Lower lobe of right lung (tissue), 2 donors: ENCODE measurements at regions not wholly inside any gene's neighbourhood (a gene's known extent, or its start where the extent isn't known, plus 50 kb on each side); places are given as distances from the start of the nearest gene placed in this dataset.
A peak's percentile ranks its signal among the peaks of the same experiment; 100 is the strongest.
"Not testable (repeated sequence)": the region's sequence is repeated elsewhere in the genome, so short reads cannot be mapped to it uniquely, and the experiment has no call there.

ENCODE experiments used
- ATAC-seq, 2 donors: fragments of 200-7000 bp; cut with Tn5 transposase; one replicate each; pipeline ENCODE4 v1.9.1; 2020 to 2022; ENCODE audit warnings: mild to moderate bottlenecking in 2 of 2, moderate library complexity in 2 of 2
- DNase-seq: peaks from one replicate; pipeline ENCODE4 v3.0.0-alpha.2; 2020
- H3K27ac ChIP-seq: fragments of 200-600 bp; one replicate; pipeline ENCODE4 v1.8.0; 2022
- H3K27me3 ChIP-seq: fragments of 200-600 bp; one replicate; pipeline ENCODE4 v1.8.0; 2022; ENCODE audit warnings: low read depth
- H3K36me3 ChIP-seq: fragments of 200-600 bp; one replicate; pipeline ENCODE4 v1.8.0; 2022; ENCODE audit warnings: mild to moderate bottlenecking
- H3K4me1 ChIP-seq: fragments of 200-600 bp; one replicate; pipeline ENCODE4 v1.8.0; 2022
- H3K4me3 ChIP-seq: fragments of 200-600 bp; one replicate; pipeline ENCODE4 v1.8.0; 2022; ENCODE audit warnings: mild to moderate bottlenecking
- H3K9me3 ChIP-seq: fragments of 200-600 bp; one replicate; pipeline ENCODE4 v1.8.0; 2022
- intact Hi-C: fragments of 100-400 bp; cut with DNase I; formaldehyde crosslinking; loops from one replicate; pipeline ENCODE4 v1.11.0; 2022
- TF ChIP-seq, protein P1 (sequence below): fragments of 200-600 bp; IDR thresholded peaks from one replicate; pipeline ENCODE4 v1.8.0; 2022; ENCODE audit warnings: antibody characterized with exemption, mild to moderate bottlenecking
- donor health status: DM: no; HTN: yes; CAD: no; lungs with severe emphysema.

- no peak for DNase-seq
- intact Hi-C loops = no loop called here
- no peaks in the 10 kb centered on the region for H3K27me3 ChIP-seq
These were observed 70.3 kb downstream of the ARL9 start for GRCh38 chr4:56575820-56576429.

GRCh38 chr4:56592417-56592816, 86.8 kb downstream of the ARL9 start:
- ATAC-seq, intact Hi-C loops, DNase-seq, H3K4me3 ChIP-seq, H3K36me3 ChIP-seq, H3K9me3 ChIP-seq, H3K27ac ChIP-seq, H3K4me1 ChIP-seq, H3K27me3 ChIP-seq: not testable (repeated sequence)

More at GRCh38 chr4:56575820-56576429, 70.3 kb downstream of the ARL9 start:
- TF ChIP-seq, protein P1, sequence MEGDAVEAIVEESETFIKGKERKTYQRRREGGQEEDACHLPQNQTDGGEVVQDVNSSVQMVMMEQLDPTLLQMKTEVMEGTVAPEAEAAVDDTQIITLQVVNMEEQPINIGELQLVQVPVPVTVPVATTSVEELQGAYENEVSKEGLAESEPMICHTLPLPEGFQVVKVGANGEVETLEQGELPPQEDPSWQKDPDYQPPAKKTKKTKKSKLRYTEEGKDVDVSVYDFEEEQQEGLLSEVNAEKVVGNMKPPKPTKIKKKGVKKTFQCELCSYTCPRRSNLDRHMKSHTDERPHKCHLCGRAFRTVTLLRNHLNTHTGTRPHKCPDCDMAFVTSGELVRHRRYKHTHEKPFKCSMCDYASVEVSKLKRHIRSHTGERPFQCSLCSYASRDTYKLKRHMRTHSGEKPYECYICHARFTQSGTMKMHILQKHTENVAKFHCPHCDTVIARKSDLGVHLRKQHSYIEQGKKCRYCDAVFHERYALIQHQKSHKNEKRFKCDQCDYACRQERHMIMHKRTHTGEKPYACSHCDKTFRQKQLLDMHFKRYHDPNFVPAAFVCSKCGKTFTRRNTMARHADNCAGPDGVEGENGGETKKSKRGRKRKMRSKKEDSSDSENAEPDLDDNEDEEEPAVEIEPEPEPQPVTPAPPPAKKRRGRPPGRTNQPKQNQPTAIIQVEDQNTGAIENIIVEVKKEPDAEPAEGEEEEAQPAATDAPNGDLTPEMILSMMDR = peak; percentile 46
- no peak overlapping the region for H3K4me3 ChIP-seq
- ATAC-seq = peak in 1 of 2 donors; percentile 70
- H3K36me3 ChIP-seq = no peaks in the 10 kb centered on the region
- H3K27ac ChIP-seq = no peak overlapping the region
- H3K9me3 ChIP-seq = no peaks in the 10 kb centered on the region
- no peaks in the 10 kb centered on the region for H3K4me1 ChIP-seq
